ENCODE measurements at regions not wholly inside any gene's neighbourhood (a gene's known extent, or its start where the extent isn't known, plus 50 kb on each side); places are given as distances from the start of the nearest gene placed in this dataset.

DNA sequence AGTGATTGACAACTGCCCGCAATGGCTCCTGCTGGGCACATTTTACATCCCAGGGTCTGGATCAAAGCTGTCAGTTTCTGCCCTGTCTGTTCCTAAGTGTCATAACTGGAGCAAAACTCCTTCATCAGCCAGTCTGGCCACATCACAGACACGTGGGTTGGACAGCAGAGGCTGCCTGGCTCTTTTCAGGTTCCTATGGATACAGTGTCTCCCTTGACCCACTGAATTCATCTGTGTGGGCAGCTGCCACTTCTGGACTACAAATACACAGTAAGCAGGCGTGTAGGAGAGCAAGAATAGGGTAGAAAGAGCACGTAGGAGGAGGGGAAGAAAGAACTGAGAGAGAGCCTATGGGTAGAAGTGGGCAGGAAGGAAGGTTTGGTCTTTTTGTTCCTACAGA, 238.0 kb downstream of the ENC1 start:
- no peaks in the 10 kb centered on the region for H3K27me3 ChIP-seq (ENCODE audit: control insufficient read depth, insufficient read depth, low read length)
- H3K4me3 ChIP-seq (ENCODE audit: low read depth, low read length): no peak overlapping the region
- TF ChIP-seq, protein P1, sequence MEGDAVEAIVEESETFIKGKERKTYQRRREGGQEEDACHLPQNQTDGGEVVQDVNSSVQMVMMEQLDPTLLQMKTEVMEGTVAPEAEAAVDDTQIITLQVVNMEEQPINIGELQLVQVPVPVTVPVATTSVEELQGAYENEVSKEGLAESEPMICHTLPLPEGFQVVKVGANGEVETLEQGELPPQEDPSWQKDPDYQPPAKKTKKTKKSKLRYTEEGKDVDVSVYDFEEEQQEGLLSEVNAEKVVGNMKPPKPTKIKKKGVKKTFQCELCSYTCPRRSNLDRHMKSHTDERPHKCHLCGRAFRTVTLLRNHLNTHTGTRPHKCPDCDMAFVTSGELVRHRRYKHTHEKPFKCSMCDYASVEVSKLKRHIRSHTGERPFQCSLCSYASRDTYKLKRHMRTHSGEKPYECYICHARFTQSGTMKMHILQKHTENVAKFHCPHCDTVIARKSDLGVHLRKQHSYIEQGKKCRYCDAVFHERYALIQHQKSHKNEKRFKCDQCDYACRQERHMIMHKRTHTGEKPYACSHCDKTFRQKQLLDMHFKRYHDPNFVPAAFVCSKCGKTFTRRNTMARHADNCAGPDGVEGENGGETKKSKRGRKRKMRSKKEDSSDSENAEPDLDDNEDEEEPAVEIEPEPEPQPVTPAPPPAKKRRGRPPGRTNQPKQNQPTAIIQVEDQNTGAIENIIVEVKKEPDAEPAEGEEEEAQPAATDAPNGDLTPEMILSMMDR (IDR thresholded peaks at IDR 0.05; ENCODE audit: insufficient read depth, low read length, severe bottlenecking): no peak
- H3K36me3 ChIP-seq (ENCODE audit: control insufficient read depth, insufficient read depth, low read length): no peaks in the 10 kb centered on the region
- FAIRE-seq: no peak
- no peak for DNase-seq (ENCODE audit: low read depth)

DNA sequence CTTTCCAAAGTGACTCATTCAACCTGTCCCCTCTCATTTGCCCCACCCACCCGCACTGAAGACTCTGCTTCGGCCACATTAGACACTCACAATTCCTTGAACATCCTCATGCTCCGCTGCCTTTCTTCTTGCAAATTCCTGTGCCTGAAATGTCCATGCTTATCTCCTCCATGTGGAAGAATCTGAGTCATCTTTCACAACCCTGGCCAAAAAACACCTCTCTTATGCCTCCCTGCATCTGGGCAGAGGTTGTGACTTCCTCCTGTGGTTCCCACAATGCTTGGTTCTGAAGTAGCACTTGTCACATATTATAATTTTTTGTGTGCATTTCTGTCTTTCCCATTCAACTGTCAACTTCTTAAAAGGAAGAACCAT, 238.6 kb downstream of the ENC1 start:
- Histone ChIP-seq H3K36me3 (ENCODE audit: control insufficient read depth, insufficient read depth, low read length) (no peaks in the 10 kb centered on the region), H3K27me3 (ENCODE audit: control insufficient read depth, insufficient read depth, low read length) (no peaks in the 10 kb centered on the region), H3K4me3 (ENCODE audit: low read depth, low read length) (no peak overlapping the region)
- TF ChIP-seq, protein P1 (IDR thresholded peaks at IDR 0.05; ENCODE audit: insufficient read depth, low read length, severe bottlenecking): no peak
- no peak for FAIRE-seq
- DNase-seq (ENCODE audit: low read depth): peak; percentile 45

DNA sequence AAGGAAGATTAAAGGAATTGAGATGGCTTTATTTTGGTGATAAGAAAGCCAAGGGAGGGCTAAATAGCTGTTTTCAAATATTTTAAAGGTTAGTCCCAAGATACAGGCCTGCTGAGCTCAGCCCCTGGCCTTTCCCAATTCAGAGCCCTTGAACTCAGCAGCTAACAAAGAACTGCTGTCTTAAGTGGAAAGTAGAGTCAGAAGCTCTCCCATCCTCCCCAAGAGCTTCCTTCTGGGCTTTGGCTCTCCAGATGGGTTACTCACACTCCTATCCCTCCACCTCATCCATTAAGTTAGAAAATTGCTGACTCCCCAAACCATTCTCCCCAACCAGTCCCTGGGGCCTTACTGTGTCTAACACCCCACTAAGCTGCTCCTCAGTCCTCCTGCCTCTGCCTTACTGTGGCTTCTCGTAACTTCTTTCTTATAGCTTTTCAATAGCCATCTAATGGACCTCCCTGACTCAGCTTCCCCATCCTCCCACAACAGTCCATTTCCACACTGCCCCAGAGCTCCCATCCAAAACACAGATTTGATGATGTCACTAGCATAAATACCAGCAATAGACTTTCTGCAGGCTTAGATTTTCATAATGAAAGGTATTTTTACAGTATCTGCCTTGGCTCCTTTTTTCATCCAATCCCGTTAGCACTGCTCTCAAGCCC, 239.1 kb downstream of the ENC1 start:
- TF ChIP-seq, protein P1 (IDR thresholded peaks at IDR 0.05; ENCODE audit: insufficient read depth, low read length, severe bottlenecking): no peak
- Histone ChIP-seq H3K36me3 (ENCODE audit: control insufficient read depth, insufficient read depth, low read length) (no peaks in the 10 kb centered on the region), H3K4me3 (ENCODE audit: low read depth, low read length) (no peak overlapping the region), H3K27me3 (ENCODE audit: control insufficient read depth, insufficient read depth, low read length) (no peaks in the 10 kb centered on the region)
- FAIRE-seq (no peak), DNase-seq (ENCODE audit: low read depth) (no peak)

DNA sequence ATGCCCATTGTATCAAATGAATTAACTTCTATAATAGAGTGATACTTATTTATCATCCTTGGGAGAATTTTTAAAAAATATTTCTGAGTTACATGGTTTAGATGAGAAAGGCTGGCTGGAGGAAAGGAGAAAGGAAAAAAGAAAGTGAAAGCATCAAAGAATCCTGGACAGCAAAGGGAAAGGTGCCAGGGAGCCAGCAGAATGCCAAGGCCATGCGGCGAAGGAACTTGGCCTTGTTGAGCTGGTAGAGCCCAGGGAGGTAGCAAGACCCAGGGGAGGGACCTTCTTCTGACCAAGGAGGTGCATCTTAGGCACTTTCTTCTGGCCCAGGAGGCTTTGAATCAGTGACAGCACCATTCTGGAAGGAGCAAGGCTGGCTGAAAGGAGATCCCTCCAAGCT, 240.5 kb downstream of the ENC1 start:
- TF ChIP-seq, protein P1 (IDR thresholded peaks at IDR 0.05; ENCODE audit: insufficient read depth, low read length, severe bottlenecking): no peak
- no peak for DNase-seq (ENCODE audit: low read depth)
- Histone ChIP-seq H3K27me3 (ENCODE audit: control insufficient read depth, insufficient read depth, low read length) (no peaks in the 10 kb centered on the region), H3K4me3 (ENCODE audit: low read depth, low read length) (no peak overlapping the region), H3K36me3 (ENCODE audit: control insufficient read depth, insufficient read depth, low read length) (no peaks in the 10 kb centered on the region)
- no peak for FAIRE-seq

DNA sequence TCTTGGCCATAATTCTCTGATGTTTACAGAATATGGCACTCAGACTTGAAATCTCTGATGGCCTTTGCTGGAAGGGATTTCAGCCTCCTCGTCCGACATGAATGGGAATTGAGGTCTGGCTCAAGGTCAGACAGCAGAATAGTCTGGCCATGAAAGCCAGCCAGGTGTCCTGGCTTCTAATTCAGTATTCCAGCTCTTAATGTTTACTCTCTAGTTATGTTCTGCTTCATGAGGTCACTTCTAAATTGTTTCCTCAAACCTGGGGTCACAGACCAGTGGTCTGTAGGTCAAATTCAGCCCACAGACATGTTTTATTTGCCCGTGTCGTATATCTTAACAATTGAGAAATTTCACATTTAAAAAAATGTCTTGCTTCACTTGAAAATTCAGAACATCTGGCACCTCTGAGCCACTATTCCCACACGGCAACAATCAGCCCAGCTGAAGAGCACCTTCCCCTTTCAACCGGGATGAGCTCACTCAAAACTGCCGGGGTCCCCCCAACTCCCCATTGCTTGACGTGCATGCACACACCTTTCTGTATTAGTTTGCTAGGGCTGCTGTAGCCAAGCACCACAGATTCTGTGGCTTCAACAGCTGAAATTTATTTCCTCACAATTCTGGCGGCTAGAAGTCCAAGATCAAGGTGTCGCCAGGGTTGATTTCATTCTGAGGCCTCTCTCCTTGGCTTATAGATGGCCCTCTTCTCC, 243.5 kb downstream of the ENC1 start:
- Histone ChIP-seq H3K27me3 (ENCODE audit: control insufficient read depth, insufficient read depth, low read length) (no peaks in the 10 kb centered on the region), H3K36me3 (ENCODE audit: control insufficient read depth, insufficient read depth, low read length) (no peaks in the 10 kb centered on the region), H3K4me3 (ENCODE audit: low read depth, low read length) (no peak overlapping the region)
- DNase-seq (ENCODE audit: low read depth) (no peak), FAIRE-seq (no peak)
- TF ChIP-seq, protein P1 (IDR thresholded peaks at IDR 0.05; ENCODE audit: insufficient read depth, low read length, severe bottlenecking): no peak

Measured in bronchial epithelial cell (primary cell).